ENCODE measurements at regions not wholly inside any gene's neighbourhood (a gene's known extent, or its start where the extent isn't known, plus 50 kb on each side); places are given as distances from the start of the nearest gene placed in this dataset.

GRCh38 chr4:43243433-43244116 is 351.1 kb downstream of the GRXCR1 start:
- FAIRE-seq = no peak

- no peak for FAIRE-seq
These were observed 352.3 kb downstream of the GRXCR1 start for GRCh38 chr4:43244688-43245382.

- no peak for FAIRE-seq
These were observed 359.3 kb downstream of the GRXCR1 start for GRCh38 chr4:43251841-43252240.

- no peak for FAIRE-seq
These were observed 361.0 kb downstream of the GRXCR1 start for GRCh38 chr4:43253541-43253940.

- no peak for FAIRE-seq
These were observed 372.2 kb downstream of the GRXCR1 start for GRCh38 chr4:43264730-43265129.

GRCh38 chr4:43271946-43272345 is 379.4 kb downstream of the GRXCR1 start:
- FAIRE-seq = no peak

- no peak for FAIRE-seq
These were observed 381.9 kb downstream of the GRXCR1 start for GRCh38 chr4:43274376-43274775.

GRCh38 chr4:43275779-43276178 is 383.3 kb downstream of the GRXCR1 start:
- FAIRE-seq = no peak

GRCh38 chr4:43276321-43276720 is 383.8 kb downstream of the GRXCR1 start:
- no peak for FAIRE-seq

- no peak for FAIRE-seq
These were observed 384.5 kb downstream of the GRXCR1 start for GRCh38 chr4:43277003-43277402.

- FAIRE-seq = no peak
These were observed 390.0 kb downstream of the GRXCR1 start for GRCh38 chr4:43282534-43282933.

GRCh38 chr4:43286137-43286536 is 393.6 kb downstream of the GRXCR1 start:
- FAIRE-seq = no peak

GRCh38 chr4:43296946-43297528 is 404.5 kb downstream of the GRXCR1 start:
- no peak for FAIRE-seq

GRCh38 chr4:43316813-43317212 is 424.3 kb downstream of the GRXCR1 start:
- no peak for FAIRE-seq

GRCh38 chr4:43325220-43325967 is 432.9 kb downstream of the GRXCR1 start:
- no peak for FAIRE-seq

- FAIRE-seq = no peak
These were observed 437.8 kb downstream of the GRXCR1 start for GRCh38 chr4:43330288-43330687.

GRCh38 chr4:43331226-43332051 is 438.9 kb downstream of the GRXCR1 start:
- no peak for FAIRE-seq

GRCh38 chr4:43332052-43332425 is 439.5 kb downstream of the GRXCR1 start:
- no peak for FAIRE-seq

- FAIRE-seq = no peak
These were observed 445.2 kb downstream of the GRXCR1 start for GRCh38 chr4:43337707-43338106.

GRCh38 chr4:43339435-43339834 is 446.9 kb downstream of the GRXCR1 start:
- no peak for FAIRE-seq

- no peak for FAIRE-seq
These were observed 449.2 kb downstream of the GRXCR1 start for GRCh38 chr4:43341741-43342140.

- FAIRE-seq = no peak
These were observed 450.8 kb downstream of the GRXCR1 start for GRCh38 chr4:43343298-43343697.
